HCT116 (cell line): ENCODE measurements at regions not wholly inside any gene's neighbourhood (a gene's known extent, or its start where the extent isn't known, plus 50 kb on each side); places are given as distances from the start of the nearest gene placed in this dataset.

Source experiments
- ATAC-seq: fragments of 200-7000 bp; cut with Tn5 transposase; 2 replicates; pipeline ENCODE4 v1.9.1; 2020; ENCODE audit warnings: mild to moderate bottlenecking, moderate library complexity
- BruUV-seq: library from RNA; stranded (reverse); fragments of 400-500 nt; replicated peaks from 2 replicates; lab custom pipeline; 2021; lab: Mats Ljungman, UMichigan
- CTCF ChIA-PET: fragments of 300-600 bp; sonication (Branson Sonifier 250); formaldehyde crosslinking; loops from one replicate; lab custom pipeline; 2021; ENCODE audit warnings: antibody characterized with exemption; lab: Charles Lee
- POLR2A ChIA-PET: fragments of 300-600, 350-600 bp; sonication (Branson Sonifier 250); formaldehyde crosslinking; loops from one replicate; lab custom pipeline; 2021; ENCODE audit warnings: antibody characterized with exemption; lab: Charles Lee
- RAD21 ChIA-PET, 2 experiments: fragments of 300-600 bp; sonication (Branson Sonifier 250); formaldehyde crosslinking; loops; one replicate each; lab custom pipeline; 2023; ENCODE audit warnings: low total read pairs in 2 of 2; ENCODE audit not compliant: uncharacterized antibody in 2 of 2, unreplicated experiment in 2 of 2, low non-redundant PET in 1 of 2; lab: Charles Lee
- DNase-seq: peaks from one replicate; pipeline ENCODE4 v3.0.0-alpha.2; 2010; ENCODE audit warnings: low read depth, low spot score
- H2AFZ ChIP-seq: fragments of 200-600 bp; shearing (Covaris generic), sonication (generic); 2 replicates; pipeline ENCODE4 v1.6.1; 2017; ENCODE audit warnings: low read depth, mixed run types, mixed read lengths, antibody characterized with exemption, low read length; ENCODE audit not compliant: poor library complexity, severe bottlenecking
- H3K27ac ChIP-seq: 2 replicates; pipeline ENCODE4 v1.5.1; 2012; ENCODE audit warnings: low read depth, low read length
- H3K27me3 ChIP-seq: fragments of 200-600 bp; sonication (generic); 2 replicates; pipeline ENCODE4 v1.6.1; 2016; ENCODE audit warnings: mixed run types, low read length, mixed read lengths; ENCODE audit not compliant: insufficient read depth
- H3K36me3 ChIP-seq, 2 experiments: fragments of 200-500 bp in 1 of 2; fragments of 200-600 bp in 1 of 2; sonication (Bioruptor generic) in 1 of 2; sonication (generic) in 1 of 2; 2 replicates each; pipeline versions ENCODE4 v1.5.1 to v1.6.1; 2014 to 2016; ENCODE audit warnings: low read length in 2 of 2, inconsistent platforms in 1 of 2, mixed read lengths in 1 of 2, mixed run types in 1 of 2; ENCODE audit not compliant: insufficient read depth in 2 of 2, control insufficient read depth in 1 of 2
- H3K4me1 ChIP-seq, 2 experiments: fragments of 200-600 bp in 1 of 2; sonication (generic) in 1 of 2; 2 replicates each; pipeline versions ENCODE4 v1.5.1 to v1.6.1; 2012 to 2017; ENCODE audit warnings: low read length in 2 of 2, inconsistent platforms in 1 of 2, mild to moderate bottlenecking in 1 of 2, mixed read lengths in 1 of 2, mixed run types in 1 of 2, moderate library complexity in 1 of 2; ENCODE audit not compliant: insufficient read depth in 2 of 2, control insufficient read depth in 1 of 2
- H3K4me2 ChIP-seq: fragments of 200-600 bp; sonication (generic); 2 replicates; pipeline ENCODE4 v1.6.1; 2017; ENCODE audit warnings: mixed run types, low read length, mixed read lengths
- H3K4me3 ChIP-seq, 2 experiments: fragments of 200-600 bp in 1 of 2; sonication (generic) in 1 of 2; replicated peaks in 1 of 2; 2 replicates each; pipeline ENCODE4 v1.5.1; 2011 to 2016; ENCODE audit warnings: low read length in 2 of 2, control low read depth in 1 of 2, low read depth in 1 of 2, mild to moderate bottlenecking in 1 of 2, mixed read lengths in 1 of 2, mixed run types in 1 of 2
- H3K79me2 ChIP-seq: fragments of 200-600 bp; sonication (generic); 2 replicates; pipeline ENCODE4 v1.6.1; 2017; ENCODE audit warnings: mild to moderate bottlenecking, mixed run types, low read length, moderate library complexity, mixed read lengths; ENCODE audit not compliant: insufficient read depth
- H3K9ac ChIP-seq: fragments of 200-600 bp; sonication (generic); 2 replicates; pipeline ENCODE4 v1.6.1; 2016; ENCODE audit warnings: low read length, mixed read lengths
- H3K9me2 ChIP-seq: fragments of 200-600 bp; sonication (generic), shearing (Covaris generic); 2 replicates; pipeline ENCODE4 v1.6.1; 2017; ENCODE audit warnings: mixed run types, mild to moderate bottlenecking, moderate library complexity; ENCODE audit not compliant: insufficient read depth
- H3K9me3 ChIP-seq, 2 experiments: fragments of 200-500 bp in 1 of 2; fragments of 200-600 bp in 1 of 2; sonication (Bioruptor generic) in 1 of 2; sonication (generic) in 1 of 2; 2 replicates each; pipeline ENCODE4 v1.6.1; 2014 to 2017; ENCODE audit warnings: low read length in 2 of 2, mixed read lengths in 2 of 2, inconsistent platforms in 1 of 2, low read depth in 1 of 2, mild to moderate bottlenecking in 1 of 2, mixed run types in 1 of 2, moderate library complexity in 1 of 2; ENCODE audit not compliant: control insufficient read depth in 1 of 2, insufficient read depth in 1 of 2
- H4K20me1 ChIP-seq: fragments of 200-600 bp; sonication (generic), shearing (Covaris generic); 2 replicates; pipeline ENCODE4 v1.6.1; 2017; ENCODE audit warnings: mixed run types, mild to moderate bottlenecking, moderate library complexity; ENCODE audit not compliant: insufficient read depth
- CEBPB ChIP-seq: IDR thresholded peaks from 2 replicates; pipeline ENCODE4 v1.6.1; 2012; ENCODE audit warnings: low read depth
- ELF1 ChIP-seq: IDR thresholded peaks from 2 replicates; pipeline ENCODE4 v1.6.1; 2012; ENCODE audit warnings: low read depth, borderline replicate concordance
- EZH2phosphoT487 ChIP-seq: fragments of 200-600 bp; IDR thresholded peaks from 2 replicates; pipeline ENCODE4 v1.6.1; 2018; ENCODE audit warnings: antibody characterized with exemption, borderline replicate concordance
- FOSL1 ChIP-seq: IDR thresholded peaks from 2 replicates; pipeline ENCODE4 v1.6.1; 2012; ENCODE audit warnings: low read depth
- POLR2A ChIP-seq: IDR thresholded peaks from 2 replicates; pipeline ENCODE4 v1.7.0; 2011; ENCODE audit warnings: borderline replicate concordance; ENCODE audit not compliant: insufficient read depth, insufficient read length; ENCODE audit errors: extremely low read depth
- POLR2AphosphoS5 ChIP-seq: IDR thresholded peaks from 2 replicates; pipeline ENCODE4 v1.6.1; 2011; ENCODE audit warnings: mild to moderate bottlenecking, low read depth, low read length, moderate library complexity
- SIN3A ChIP-seq: IDR thresholded peaks from 2 replicates; pipeline ENCODE4 v1.6.1; 2012; ENCODE audit warnings: low read depth
- SP1 ChIP-seq: IDR thresholded peaks from 2 replicates; pipeline ENCODE4 v1.6.1; 2012; ENCODE audit warnings: low read depth
- SRF ChIP-seq: IDR thresholded peaks from 2 replicates; pipeline ENCODE4 v1.6.1; 2012; ENCODE audit warnings: low read depth
- TCF7L2 ChIP-seq: IDR thresholded peaks from 2 replicates; pipeline ENCODE4 v1.7.0; 2011; ENCODE audit warnings: borderline replicate concordance, inconsistent platforms; ENCODE audit not compliant: insufficient read depth, insufficient read length; ENCODE audit errors: extremely low read depth
- YY1 ChIP-seq: IDR thresholded peaks from 2 replicates; pipeline ENCODE4 v1.6.1; 2011; ENCODE audit warnings: low read length, low read depth, moderate library complexity, mild to moderate bottlenecking; ENCODE audit not compliant: insufficient replicate concordance; ENCODE audit errors: extremely low read depth
- intact Hi-C: fragments of 100-400 bp; cut with micrococcal nuclease; formaldehyde crosslinking; loops from 2 replicates; pipeline ENCODE4 v1.10.0; 2022
- TF ChIP-seq, protein P1 (sequence below): IDR thresholded peaks from 2 replicates; pipeline ENCODE4 v1.6.1; 2011; ENCODE audit warnings: mild to moderate bottlenecking, low read length, moderate library complexity; ENCODE audit not compliant: insufficient replicate concordance; ENCODE audit errors: extremely low read depth
- TF ChIP-seq, protein P2 (sequence below): IDR thresholded peaks from 2 replicates; pipeline ENCODE4 v1.6.1; 2012; ENCODE audit warnings: low read depth
- TF ChIP-seq, protein P3 (sequence below): IDR thresholded peaks from 2 replicates; pipeline ENCODE4 v1.6.1; 2012
- TF ChIP-seq, protein P4 (sequence below): IDR thresholded peaks from 2 replicates; pipeline ENCODE4 v1.6.1; 2012
- TF ChIP-seq, protein P5 (sequence below), 3 experiments: fragments of 200-600 bp in 1 of 3; sonication (generic) in 1 of 3; IDR thresholded peaks in 2 of 3; conservative IDR thresholded peaks in 1 of 3; 2 replicates each; pipeline ENCODE4 v1.5.1; 2012 to 2017; ENCODE audit warnings: low read depth in 2 of 3, low read length in 2 of 3, antibody characterized with exemption in 1 of 3, borderline replicate concordance in 1 of 3, control low read depth in 1 of 3, mild to moderate bottlenecking in 1 of 3, mixed read lengths in 1 of 3, mixed run types in 1 of 3, moderate library complexity in 1 of 3; ENCODE audit not compliant: insufficient read depth in 1 of 3

DNA sequence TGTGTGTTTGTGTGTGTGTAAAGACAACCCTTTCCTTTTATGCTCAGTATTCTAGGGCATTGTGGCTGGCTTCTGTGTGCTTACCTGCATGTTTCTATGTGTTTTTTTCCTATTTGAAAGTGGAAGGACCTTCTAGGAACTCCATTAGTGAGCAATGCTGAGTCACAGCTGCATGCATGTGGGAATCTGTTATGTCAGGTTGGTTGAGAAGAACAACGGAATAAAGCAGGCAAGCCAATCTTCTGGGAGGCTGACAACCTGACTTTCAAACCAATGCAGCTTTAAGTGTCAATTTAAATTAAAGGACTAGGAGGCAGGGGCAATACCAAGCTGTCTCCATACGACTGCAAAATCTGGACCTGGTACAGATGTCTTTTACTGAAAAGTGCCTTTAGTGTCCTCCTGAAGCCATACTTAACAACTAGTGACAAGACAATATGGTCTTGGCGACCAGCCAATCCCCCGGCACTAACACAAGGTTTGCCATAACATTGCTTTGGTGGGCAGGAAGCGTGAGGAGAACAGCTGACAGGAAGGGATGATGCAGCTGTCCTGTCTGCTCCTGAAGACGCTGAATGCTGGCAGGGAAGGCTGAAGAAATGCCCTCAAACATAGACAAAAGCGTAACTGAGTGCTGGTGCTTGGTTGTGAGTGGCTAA is 514.7 kb upstream of the CDH7 start:
- H3K36me3 ChIP-seq = no peaks in the 10 kb centered on the region
- peaks cover 8 to 9% of the 10 kb centered on the region in 2 experiments; a peak in 3 of 4 replicates for H3K9me3 ChIP-seq
- TF ChIP-seq, protein P1, sequence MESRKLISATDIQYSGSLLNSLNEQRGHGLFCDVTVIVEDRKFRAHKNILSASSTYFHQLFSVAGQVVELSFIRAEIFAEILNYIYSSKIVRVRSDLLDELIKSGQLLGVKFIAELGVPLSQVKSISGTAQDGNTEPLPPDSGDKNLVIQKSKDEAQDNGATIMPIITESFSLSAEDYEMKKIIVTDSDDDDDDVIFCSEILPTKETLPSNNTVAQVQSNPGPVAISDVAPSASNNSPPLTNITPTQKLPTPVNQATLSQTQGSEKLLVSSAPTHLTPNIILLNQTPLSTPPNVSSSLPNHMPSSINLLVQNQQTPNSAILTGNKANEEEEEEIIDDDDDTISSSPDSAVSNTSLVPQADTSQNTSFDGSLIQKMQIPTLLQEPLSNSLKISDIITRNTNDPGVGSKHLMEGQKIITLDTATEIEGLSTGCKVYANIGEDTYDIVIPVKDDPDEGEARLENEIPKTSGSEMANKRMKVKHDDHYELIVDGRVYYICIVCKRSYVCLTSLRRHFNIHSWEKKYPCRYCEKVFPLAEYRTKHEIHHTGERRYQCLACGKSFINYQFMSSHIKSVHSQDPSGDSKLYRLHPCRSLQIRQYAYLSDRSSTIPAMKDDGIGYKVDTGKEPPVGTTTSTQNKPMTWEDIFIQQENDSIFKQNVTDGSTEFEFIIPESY = no peak
- TF ChIP-seq, protein P2, sequence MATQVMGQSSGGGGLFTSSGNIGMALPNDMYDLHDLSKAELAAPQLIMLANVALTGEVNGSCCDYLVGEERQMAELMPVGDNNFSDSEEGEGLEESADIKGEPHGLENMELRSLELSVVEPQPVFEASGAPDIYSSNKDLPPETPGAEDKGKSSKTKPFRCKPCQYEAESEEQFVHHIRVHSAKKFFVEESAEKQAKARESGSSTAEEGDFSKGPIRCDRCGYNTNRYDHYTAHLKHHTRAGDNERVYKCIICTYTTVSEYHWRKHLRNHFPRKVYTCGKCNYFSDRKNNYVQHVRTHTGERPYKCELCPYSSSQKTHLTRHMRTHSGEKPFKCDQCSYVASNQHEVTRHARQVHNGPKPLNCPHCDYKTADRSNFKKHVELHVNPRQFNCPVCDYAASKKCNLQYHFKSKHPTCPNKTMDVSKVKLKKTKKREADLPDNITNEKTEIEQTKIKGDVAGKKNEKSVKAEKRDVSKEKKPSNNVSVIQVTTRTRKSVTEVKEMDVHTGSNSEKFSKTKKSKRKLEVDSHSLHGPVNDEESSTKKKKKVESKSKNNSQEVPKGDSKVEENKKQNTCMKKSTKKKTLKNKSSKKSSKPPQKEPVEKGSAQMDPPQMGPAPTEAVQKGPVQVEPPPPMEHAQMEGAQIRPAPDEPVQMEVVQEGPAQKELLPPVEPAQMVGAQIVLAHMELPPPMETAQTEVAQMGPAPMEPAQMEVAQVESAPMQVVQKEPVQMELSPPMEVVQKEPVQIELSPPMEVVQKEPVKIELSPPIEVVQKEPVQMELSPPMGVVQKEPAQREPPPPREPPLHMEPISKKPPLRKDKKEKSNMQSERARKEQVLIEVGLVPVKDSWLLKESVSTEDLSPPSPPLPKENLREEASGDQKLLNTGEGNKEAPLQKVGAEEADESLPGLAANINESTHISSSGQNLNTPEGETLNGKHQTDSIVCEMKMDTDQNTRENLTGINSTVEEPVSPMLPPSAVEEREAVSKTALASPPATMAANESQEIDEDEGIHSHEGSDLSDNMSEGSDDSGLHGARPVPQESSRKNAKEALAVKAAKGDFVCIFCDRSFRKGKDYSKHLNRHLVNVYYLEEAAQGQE = no peak
- TF ChIP-seq, protein P3, sequence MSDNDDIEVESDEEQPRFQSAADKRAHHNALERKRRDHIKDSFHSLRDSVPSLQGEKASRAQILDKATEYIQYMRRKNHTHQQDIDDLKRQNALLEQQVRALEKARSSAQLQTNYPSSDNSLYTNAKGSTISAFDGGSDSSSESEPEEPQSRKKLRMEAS = no peak
- TF ChIP-seq SIN3A = no peak
- TF ChIP-seq, protein P4, sequence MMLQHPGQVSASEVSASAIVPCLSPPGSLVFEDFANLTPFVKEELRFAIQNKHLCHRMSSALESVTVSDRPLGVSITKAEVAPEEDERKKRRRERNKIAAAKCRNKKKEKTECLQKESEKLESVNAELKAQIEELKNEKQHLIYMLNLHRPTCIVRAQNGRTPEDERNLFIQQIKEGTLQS = no peak
- no peak for TF ChIP-seq TCF7L2
- no peak for TF ChIP-seq YY1
- no peak for TF ChIP-seq SRF
- no peak for TF ChIP-seq ELF1
- TF ChIP-seq EZH2phosphoT487 = no peak
- no peak for TF ChIP-seq POLR2AphosphoS5
- TF ChIP-seq FOSL1 = no peak
- no peak for TF ChIP-seq POLR2A
- TF ChIP-seq, protein P5, sequence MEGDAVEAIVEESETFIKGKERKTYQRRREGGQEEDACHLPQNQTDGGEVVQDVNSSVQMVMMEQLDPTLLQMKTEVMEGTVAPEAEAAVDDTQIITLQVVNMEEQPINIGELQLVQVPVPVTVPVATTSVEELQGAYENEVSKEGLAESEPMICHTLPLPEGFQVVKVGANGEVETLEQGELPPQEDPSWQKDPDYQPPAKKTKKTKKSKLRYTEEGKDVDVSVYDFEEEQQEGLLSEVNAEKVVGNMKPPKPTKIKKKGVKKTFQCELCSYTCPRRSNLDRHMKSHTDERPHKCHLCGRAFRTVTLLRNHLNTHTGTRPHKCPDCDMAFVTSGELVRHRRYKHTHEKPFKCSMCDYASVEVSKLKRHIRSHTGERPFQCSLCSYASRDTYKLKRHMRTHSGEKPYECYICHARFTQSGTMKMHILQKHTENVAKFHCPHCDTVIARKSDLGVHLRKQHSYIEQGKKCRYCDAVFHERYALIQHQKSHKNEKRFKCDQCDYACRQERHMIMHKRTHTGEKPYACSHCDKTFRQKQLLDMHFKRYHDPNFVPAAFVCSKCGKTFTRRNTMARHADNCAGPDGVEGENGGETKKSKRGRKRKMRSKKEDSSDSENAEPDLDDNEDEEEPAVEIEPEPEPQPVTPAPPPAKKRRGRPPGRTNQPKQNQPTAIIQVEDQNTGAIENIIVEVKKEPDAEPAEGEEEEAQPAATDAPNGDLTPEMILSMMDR (IDR thresholded peaks at IDR 0.05 in 2 of 3, conservative IDR thresholded peaks at IDR 0.05 in 1 of 3; ENCODE audit: borderline replicate concordance in 1 of 3, insufficient read depth in 1 of 3, low read depth in 2 of 3, low read length in 2 of 3) = no peak
- no peak for TF ChIP-seq CEBPB
- TF ChIP-seq SP1 = no peak
- no peak for DNase-seq
- no peak overlapping the region for H3K27ac ChIP-seq
- POLR2A ChIA-PET = no interaction called here
- intact Hi-C loops = no loop called here
- H3K9me2 ChIP-seq = no peaks in the 10 kb centered on the region
- ATAC-seq = no peak
- H3K9ac ChIP-seq = no peak overlapping the region
- H3K4me3 ChIP-seq = no peak overlapping the region
- BruUV-seq = no TSS peak
- H2AFZ ChIP-seq = no peak overlapping the region
- no peaks in the 10 kb centered on the region for H3K27me3 ChIP-seq
- RAD21 ChIA-PET = no interaction called here
- CTCF ChIA-PET = no interaction called here
- H4K20me1 ChIP-seq = no peaks in the 10 kb centered on the region; the same call in 1 of the 2 replicates
- no peaks in the 10 kb centered on the region for H3K4me1 ChIP-seq
- H3K79me2 ChIP-seq = no peaks in the 10 kb centered on the region
- H3K4me2 ChIP-seq = no peak overlapping the region
